ENCODE measurements at regions not wholly inside any gene's neighbourhood (a gene's known extent, or its start where the extent isn't known, plus 50 kb on each side); places are given as distances from the start of the nearest gene placed in this dataset.

DNA sequence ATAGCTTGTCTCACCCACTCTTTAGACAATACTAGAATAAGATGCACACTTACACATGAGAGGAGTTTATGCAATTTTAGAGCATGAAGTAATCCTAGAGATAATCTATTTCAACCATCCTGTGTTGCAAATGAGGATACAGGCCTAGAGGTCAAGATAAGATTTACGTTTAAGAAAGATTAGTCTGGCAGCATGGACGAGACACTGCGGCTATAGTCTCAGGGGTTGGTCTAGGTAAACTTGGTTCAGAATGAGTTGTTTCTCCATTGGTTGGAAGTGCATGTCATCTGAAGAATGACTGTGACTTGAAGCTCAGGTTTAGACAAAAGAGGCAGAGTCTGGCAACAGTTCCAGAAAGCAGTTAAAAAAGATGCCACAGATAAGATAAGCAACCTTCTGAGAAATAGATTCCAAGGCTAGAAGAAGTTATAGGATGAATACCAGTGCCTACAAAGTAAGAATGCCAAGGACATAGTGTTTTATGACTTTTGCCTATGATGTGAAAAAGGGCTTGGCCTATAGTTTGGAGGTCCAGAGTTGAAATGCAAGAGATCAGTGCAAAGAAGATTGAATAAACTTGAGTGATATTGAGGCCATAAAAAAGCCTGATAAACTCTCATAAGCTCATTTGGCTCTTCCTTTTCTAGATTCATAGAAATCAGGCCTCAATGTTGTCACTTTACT lies 631.0 kb downstream of the SQOR start:
- no peak for DNase-seq

DNA sequence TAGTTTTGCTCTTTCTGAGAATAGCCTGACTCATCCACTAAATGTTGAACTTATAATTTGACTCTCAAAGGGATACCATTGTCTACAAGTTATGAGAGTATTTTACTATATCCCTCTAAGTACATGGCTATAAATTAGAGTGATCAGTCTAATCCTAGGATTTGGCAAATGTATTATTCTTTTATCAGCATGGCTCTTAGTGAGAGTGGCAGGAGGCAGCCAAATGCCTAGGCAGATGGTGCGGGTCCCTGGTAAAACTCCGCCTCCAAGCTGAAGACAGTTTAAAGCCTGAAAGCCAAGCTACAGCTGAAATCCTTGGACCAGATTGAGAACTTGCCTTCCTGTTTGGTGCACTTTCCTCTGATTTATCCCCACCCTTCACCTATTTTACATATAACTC lies 631.8 kb downstream of the SQOR start:
- peak; percentile 9 for DNase-seq

DNA sequence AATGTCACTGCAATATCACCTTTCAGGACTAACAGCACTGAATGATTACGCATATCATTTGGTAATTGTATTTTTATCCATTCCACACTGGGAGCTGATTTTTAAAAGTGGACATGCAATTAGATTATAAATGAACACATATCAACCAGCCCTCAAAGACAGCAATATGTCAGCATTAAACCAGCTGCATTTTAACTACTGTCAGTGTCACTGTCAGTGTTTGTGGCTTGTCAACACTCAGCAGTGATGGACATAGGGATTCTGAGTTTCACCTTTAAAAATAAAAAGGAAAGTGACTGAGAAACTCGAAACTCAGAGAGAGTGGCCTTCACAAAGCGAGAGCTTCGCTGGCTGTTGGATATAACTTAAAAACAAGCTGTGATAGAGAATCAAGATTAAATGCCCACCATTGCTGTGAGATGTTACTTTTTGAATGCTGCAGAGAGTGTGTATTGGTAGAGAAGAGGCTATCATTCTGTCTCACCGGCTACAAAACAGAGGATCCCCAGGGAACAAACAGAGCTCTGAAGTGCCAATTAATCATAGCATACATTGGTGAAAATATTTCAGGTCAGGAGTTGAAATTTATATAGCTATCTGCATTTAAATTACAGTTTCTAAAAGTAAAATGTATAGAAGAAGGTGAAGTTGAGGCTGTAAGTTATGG lies 635.8 kb downstream of the SQOR start:
- no peak for DNase-seq

DNA sequence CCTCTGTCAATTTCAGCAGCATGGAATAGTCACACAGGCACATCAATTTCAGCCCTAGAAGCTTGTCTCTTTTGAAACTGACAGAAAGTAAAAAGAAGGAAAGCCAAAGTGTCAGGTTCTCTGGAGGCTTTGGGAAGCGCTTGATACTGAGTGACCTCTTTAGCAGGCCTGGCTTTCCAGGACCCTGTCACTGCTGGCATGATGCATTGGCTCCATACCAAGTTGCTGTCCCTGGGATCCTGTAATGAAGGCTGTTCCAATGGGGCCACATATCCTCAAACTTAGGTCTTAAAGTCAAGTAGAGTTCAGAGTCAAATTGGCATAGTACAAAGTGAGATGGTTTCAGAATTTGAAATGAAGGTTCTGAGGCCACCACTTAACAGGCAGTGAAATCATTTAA lies 640.9 kb downstream of the SQOR start:
- no peak for DNase-seq

DNA sequence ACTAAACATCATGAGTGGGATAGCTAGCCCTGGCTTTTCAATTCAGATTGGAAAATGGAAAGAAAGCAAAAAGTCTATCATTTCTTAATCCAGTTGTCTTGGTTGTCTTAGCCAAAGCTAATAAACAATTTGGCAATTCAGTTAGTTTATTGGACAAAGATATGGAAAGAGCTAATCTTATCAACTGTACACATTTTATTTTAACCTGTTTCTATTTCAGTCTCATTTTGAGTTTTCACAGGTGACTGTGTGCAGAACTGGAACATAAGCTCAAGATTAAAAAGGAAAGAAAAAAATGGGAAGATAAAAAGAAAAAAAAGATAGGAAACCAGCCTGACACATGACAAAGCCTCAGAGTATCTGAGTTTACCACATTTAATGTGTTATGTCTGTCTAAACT lies 642.6 kb downstream of the SQOR start:
- no peak for DNase-seq

DNA sequence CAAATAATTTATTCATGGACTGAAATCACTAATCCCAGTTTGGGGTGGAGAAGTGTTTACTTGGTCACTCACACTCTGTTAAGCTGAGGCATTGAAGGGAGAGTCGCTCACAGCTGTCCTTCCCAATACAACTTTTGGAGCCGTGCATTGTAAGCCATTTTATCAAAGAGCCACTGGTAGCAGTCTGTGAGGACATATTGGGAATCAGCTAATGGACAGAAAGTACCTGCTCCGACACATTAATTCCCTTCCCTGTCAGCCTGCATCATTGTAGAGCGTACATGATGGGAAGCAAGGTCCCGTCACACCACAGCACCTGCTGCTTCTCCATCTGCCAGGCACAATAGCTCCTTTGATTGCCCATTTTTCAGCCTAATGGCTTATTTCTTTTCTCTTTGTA lies 643.2 kb downstream of the SQOR start:
- peak; percentile 88 for DNase-seq

DNA sequence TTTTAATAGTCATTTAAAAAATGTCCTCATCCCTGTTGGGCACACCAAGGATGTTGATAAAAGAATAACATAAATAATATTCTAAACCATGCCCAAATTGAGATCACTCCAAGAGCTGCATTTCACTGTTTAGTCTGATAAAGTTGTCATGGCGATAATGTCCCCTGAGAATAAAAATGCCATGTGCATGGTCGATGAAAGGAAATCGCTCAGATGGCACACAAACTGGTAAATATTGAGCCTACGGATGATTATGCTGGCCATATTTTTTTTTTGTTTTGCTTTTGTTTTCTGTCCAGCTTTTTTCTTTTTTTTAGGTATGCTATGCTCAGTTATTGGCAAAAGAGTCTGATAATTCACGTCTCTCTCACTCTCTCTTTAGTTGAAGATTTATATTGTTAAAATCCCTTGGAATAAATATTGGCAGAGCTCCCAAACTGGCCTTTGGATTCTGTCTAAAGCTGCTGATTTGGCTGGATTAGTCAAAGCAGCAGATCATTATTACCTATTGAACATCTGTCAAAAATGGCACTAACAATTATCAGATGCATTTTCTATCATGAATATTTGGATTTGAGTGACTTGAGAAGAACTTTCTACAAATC lies 643.8 kb downstream of the SQOR start:
- DNase-seq = peak; percentile 84

DNA sequence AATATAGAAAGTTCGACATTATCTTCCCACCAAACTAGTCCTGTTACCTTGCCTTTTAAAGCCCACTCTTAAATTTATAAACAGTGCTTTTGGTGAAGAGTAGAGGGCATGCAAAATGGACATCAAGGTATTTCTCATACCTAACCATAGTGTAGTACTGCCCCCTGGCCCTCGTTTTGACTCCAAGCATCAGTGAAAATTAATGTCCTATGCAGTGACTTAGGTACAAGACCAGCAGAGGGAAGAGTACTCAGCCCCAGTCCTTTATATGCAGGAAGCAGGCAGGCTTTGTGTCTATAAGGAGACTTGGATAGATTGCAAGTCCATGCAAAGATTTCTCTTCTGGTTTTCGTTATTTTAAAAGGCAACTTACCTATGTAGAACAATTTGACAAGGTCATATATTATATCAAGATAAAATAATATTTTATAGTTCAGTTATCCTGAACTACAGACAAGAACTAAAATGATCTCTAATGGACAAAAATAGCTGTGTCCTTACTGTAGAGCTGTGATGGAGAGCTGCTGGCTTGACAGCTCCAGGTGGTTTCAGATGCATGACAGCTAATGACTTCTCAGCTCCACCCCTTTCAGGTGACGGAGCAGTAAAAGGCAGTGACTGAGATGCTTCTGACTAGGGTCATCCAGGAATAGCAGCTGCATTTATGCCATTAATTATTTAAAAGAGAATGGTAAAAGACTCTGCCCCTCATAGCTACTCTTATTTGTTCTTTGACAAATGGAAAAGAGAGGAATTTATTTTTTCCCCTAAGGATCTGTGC lies 646.1 kb downstream of the SQOR start:
- peak; percentile 36 for DNase-seq

DNA sequence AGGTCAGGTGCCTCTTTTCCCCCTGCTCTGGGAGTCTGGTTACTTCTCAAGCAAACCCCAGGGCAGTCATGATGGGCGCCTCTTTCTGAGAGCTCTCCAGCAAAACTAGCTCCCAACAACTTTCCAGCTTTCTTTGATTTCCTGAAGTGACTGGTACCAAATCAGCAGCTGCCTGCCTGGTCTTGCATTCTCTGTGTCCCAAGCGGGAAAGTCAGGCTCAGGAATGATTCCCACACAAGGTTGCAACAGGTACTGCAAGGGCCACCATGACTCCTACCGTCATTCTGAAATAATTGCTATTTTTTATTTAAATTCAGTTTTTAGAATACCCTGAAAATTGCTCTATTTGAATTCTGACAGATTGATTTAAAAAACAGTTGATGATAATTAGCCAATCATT lies 658.7 kb downstream of the SQOR start:
- DNase-seq = no peak

DNA sequence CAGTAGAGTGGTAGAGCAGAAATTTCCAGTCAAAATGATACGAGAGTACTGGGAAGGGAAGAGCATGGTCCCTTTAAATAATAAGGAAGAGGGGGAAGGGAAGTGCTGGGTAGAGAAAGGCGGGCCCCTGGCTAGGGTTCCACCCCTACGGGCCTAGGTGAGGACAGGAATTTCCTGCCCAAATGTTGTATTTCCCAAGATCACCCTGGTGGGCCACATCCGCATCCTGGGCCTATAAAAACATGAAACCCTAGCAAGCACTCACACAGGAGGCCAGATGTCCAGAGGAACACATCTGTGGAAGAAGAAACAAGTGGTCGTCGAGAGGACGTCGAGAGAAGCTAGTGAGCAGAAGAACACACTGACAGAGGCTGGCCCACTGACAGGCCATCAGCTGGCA lies 661.2 kb downstream of the SQOR start:
- no peak for DNase-seq

DNA sequence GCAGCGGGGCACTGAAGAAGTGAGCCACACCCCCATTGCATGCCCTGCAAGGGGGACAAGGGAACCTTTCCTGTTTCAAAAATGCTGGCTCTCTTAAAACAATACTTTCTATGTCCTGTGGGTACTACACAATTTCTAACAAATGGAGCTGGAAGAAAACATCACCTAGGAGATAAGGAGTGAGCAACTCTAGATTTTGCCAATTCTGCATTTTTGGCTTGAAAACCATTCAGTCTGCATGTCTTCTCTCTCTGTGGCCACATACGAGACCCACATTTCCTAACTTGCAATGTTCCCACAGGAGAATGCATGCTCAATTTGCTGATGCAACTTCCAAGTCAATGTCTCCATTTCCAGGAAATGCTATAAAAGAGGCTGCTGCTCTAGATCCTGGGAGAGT lies 662.0 kb downstream of the SQOR start:
- DNase-seq = no peak

DNA sequence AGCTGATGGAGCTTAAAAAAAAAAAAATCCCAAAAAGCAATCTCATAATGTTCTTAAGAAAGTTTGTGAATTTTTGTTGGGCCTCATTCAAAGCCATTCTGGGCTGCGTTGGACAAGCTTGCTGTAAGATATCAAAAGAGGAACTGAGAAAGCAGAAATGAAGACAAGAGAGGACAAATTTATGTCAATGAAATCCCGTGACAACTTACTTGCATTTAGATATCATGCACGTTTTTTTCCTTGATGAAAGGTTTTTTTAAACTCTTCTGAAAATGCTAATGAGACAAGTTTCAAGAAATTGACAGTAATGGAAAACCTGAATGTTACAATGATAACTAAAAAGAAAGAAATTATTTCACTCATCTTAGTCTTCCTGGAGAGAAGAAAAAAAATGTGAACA lies 662.9 kb downstream of the SQOR start:
- DNase-seq = no peak

DNA sequence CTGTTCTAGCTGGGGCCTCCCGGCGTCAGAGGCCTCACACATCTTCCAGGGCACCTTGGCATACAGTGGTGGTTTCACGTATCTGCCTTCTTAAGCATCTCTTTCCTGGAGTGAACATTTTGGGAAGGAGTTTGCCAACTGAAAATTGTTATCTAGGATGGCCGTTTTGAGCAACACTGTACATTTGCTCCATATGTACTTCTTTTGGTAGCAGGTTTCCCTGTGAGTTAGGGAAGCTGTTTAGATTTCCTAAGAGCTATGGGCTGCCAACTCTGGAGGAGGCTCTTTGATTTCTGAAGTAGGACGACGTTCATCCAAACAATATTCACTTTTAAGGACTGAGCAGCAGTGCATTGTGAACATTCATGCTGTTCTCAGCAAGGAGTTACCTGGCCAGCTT lies 665.9 kb downstream of the SQOR start:
- no peak for DNase-seq

DNA sequence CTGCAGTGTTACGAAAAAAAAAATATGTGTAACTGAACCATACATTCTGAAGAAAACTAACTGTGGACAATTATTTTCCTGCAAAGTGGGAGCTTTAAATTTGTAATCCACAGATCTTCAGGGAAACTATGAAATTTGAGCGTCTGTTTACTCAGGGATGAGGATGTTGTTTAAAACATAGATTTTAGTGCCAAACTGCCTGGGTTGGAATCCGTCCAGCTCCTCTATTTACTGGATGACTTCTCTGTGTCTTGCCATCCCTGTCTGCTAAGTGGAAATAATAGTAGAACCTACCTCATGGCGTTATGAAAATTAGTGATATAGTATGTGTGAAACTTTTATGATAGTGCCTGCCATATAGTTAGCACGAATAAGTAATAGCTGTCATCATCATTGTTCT lies 666.5 kb downstream of the SQOR start:
- DNase-seq = no peak

DNA sequence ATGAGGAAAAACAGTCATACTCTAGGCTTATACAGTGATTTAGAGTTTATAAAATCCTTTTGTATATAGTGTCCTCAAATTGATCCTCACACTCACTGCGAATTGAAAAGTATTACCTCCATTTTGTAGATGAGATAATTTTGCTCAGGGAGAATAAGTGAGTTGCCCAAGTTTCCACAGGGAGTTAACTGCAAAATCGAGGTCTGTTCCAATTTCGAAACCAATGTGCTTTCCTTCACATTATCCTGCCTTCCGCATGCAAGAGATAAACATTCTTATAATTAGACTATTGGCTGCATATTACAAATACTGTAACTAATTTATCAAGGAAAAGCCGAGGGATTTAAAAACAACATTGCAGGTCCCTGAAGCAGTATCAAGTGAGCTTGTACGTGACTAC lies 667.0 kb downstream of the SQOR start:
- no peak for DNase-seq

DNA sequence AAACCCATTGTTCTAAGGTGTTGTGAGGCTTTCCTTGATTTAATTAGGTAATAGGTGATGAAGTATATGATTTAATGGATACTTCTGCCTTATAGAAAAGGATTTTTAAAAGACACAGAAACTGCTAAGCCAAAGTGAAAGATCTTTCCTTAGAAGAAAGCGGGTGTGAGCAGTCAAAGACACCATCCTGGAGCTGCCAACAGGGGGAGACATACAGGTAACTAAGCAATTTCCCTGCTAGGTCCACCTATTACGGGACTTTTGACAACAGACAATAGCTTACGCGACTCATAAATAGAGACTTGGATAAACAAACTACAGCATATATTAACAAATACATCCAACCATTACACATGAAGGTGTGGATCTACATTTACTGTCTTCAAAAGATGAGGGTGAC lies 669.5 kb downstream of the SQOR start:
- no peak for DNase-seq

DNA sequence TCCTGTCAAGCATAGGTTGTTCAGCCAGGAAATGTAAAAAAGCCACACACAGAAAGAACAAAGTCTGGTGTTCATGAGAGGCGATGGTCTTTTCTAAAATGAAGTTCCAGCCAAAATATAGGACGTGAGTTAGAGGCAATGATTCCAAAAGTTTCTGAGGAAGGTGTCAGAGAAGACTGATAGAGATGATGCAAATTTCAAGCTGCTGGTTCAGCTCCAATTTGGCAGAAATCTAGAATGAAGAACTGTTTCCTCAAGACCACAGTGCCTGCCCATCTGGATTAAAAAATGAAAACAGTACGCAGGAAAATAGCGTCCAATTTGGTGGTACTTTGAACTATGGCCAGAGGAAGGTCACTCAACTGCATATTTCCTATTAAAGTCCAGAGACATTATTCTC lies 672.9 kb downstream of the SQOR start:
- no peak for DNase-seq

DNA sequence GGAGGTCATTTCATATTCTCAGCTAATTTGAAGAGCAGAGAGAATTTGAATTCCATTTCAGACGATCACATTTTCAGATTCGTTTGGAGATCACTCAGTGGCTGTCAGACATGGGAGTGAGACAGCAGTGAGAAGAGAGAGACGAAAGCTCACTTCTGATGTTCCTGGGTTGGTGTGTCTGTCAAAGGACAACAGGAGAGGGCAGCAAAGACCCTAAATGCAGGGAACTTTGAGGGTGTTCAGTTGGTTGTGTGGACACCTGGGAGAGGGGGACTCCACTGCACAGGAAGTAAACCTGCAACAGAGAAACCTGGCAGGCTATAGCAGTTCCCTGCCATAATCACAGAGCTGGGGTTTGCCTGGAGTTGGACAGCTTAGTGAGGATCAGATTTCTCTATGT lies 675.1 kb downstream of the SQOR start:
- DNase-seq = no peak

DNA sequence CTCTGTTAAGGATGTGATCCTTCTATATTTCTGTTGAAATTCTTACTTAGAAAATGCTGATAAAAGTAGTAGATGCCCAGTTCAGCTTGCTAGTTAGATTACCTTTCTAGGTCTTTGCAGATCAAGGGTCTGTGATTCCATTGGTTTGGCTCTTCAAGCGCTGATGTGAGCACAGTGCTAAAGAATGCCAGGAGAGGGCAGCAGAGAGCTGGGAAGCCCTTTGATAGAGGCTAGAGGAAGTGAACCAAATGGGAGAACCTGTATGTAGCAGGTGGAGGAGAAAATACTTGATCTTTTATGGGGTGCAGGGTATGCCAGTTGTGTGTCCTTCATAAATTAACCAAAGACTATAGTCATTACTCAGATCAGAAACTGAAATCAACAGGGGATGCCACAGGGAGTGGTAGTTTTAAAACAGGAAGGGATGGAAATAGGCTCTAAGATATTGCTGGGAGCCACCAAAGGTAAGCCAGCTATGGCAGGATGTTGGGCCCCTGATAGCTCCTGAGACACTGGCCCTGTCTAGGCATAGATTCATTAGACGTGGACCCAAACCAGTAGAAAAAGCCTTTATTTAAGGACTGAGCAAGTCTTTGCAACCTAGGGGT lies 677.4 kb downstream of the SQOR start:
- peak; percentile 84 for DNase-seq

DNA sequence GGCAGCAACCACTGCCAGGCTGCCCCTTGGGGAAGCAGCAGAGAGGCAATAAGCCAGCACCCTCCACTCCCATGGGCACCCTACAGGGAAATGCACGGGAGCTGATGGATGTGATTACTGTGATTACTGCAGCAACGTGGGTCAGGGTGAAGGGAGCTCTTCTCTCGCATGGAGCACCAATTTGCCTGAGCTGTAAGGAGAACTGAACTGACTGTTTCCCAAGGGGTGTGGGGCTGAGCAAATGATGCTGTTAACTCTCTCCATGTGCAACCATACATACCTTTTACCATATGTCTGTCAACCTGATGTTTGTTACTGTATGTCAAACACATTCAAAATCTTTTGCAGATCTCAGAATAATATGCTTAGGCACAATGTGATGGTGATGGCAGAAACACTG lies 680.6 kb downstream of the SQOR start:
- peak; percentile 39 for DNase-seq

DNA sequence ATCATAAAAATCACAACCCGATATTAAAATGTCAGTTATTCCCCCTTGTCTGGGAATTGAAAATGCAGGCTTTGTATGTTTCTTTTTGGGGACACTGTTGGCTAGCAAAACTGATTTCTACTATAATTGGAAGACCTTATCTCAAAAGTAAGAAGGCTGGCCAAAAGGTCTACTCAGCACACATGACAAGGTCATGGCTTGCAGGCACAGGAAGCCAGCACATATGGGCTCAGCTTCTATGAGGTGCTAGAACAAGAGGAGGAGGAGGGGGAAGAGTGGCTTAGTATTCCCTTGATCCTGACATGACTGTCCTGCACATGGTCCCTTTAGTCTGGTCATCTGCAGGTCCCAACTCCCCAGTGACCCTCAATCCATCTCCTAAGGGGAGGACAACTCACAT lies 681.2 kb downstream of the SQOR start:
- no peak for DNase-seq

DNA sequence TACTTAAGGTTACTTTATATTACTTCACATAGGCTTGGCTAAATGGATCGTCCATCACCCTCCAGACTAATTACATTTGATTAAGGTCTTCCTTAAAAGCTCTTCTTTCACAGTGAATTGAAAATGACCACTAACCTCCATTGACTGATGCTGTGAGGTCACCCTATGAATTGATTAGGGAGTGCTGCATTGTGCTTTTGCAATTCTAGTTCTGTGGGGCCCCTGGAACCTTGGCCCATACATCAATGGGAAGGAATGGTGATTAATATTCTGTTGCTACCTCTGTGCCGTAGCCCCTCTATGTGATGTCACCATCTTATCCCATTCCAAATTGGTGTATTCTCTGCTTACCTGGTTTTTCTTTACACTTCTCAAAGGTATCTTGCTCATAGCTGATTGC lies 682.2 kb downstream of the SQOR start:
- DNase-seq = no peak

DNA sequence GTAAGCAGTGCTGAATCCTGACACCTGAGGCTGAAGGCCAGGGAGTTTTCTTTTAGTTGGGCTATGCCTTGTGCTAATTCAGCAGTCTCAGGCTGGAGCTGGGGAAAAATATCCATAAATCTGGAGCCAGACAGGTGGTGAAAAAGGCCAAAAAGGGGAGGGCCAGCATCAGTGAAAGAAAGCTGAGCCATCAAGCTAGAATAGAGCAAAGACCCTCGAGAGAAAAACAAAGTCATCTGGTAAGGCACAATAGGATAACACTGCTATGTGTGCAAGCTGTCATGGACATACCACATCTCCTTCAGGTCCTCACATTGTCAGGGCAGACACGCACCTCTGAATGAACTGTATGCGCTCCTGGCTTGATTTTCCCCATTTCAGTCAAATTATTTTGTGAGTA lies 687.9 kb downstream of the SQOR start:
- no peak for DNase-seq
